PC-9 (cell line): ENCODE measurements at regions not wholly inside any gene's neighbourhood (a gene's known extent, or its start where the extent isn't known, plus 50 kb on each side); places are given as distances from the start of the nearest gene placed in this dataset.

Source experiments
- BruUV-seq: library from RNA; stranded (reverse); fragments of 400-500 nt; replicated peaks from 2 replicates; lab custom pipeline; 2021; lab: Mats Ljungman, UMichigan
- CTCF ChIA-PET: fragments of 300-600 bp; sonication (Branson Sonifier 250); formaldehyde crosslinking; loops from one replicate; lab custom pipeline; 2022; ENCODE audit warnings: antibody characterized with exemption; lab: Charles Lee
- POLR2A ChIA-PET: fragments of 300-600 bp; sonication (Branson Sonifier 250); formaldehyde crosslinking; loops from one replicate; lab custom pipeline; 2022; ENCODE audit warnings: antibody characterized with exemption; ENCODE audit not compliant: unreplicated experiment; lab: Charles Lee
- DNase-seq, 2 experiments: peaks; one replicate each; pipeline versions ENCODE4 v3.0.0 to v3.0.0-alpha.2; 2015 to 2022; ENCODE audit warnings: mixed read lengths in 1 of 2
- H2AFZ ChIP-seq: fragments of 200-600 bp; sonication (generic); 2 replicates; pipeline ENCODE4 v1.8.1; 2017; ENCODE audit warnings: antibody characterized with exemption
- H3F3A ChIP-seq: fragments of 200-600 bp; sonication (generic); 2 replicates; pipeline ENCODE4 v1.8.1; 2017; ENCODE audit warnings: antibody characterized with exemption, mild to moderate bottlenecking, low read depth; ENCODE audit not compliant: insufficient read depth
- H3K27ac ChIP-seq: fragments of 200-600 bp; sonication (generic); 2 replicates; pipeline ENCODE4 v1.6.1; 2016; ENCODE audit warnings: mixed run types
- H3K27me3 ChIP-seq: fragments of 200-600 bp; sonication (generic); 2 replicates; pipeline ENCODE4 v1.6.1; 2016; ENCODE audit warnings: low read depth, mixed run types; ENCODE audit not compliant: insufficient read depth
- H3K36me3 ChIP-seq: fragments of 200-600 bp; sonication (generic); 2 replicates; pipeline ENCODE4 v1.6.1; 2016; ENCODE audit warnings: low read depth, mixed run types
- H3K4me1 ChIP-seq: fragments of 200-600 bp; sonication (generic); replicated peaks from 2 replicates; pipeline ENCODE4 v1.6.1; 2016; ENCODE audit warnings: mixed run types; ENCODE audit not compliant: insufficient read depth
- H3K4me2 ChIP-seq: fragments of 200-600 bp; sonication (generic); 2 replicates; pipeline ENCODE4 v1.6.1; 2017; ENCODE audit warnings: mixed run types
- H3K4me3 ChIP-seq: fragments of 200-600 bp; sonication (generic); 2 replicates; pipeline ENCODE4 v1.6.1; 2016; ENCODE audit warnings: mixed run types
- H3K79me2 ChIP-seq: fragments of 200-600 bp; sonication (generic); 2 replicates; pipeline ENCODE4 v1.6.1; 2017; ENCODE audit warnings: low read depth, mixed run types
- H3K9me2 ChIP-seq: fragments of 200-600 bp; sonication (generic); 2 replicates; pipeline ENCODE4 v1.8.1; 2017; ENCODE audit warnings: mild to moderate bottlenecking; ENCODE audit not compliant: insufficient read depth
- H3K9me3 ChIP-seq: fragments of 200-600 bp; sonication (generic); 2 replicates; pipeline ENCODE4 v1.8.1; 2016; ENCODE audit warnings: low read depth; ENCODE audit not compliant: insufficient read depth
- H4K20me1 ChIP-seq: fragments of 200-600 bp; sonication (generic); 2 replicates; pipeline ENCODE4 v1.8.1; 2017; ENCODE audit not compliant: insufficient read depth
- CTCF ChIP-seq: fragments of 200-600 bp; sonication (generic); conservative IDR thresholded peaks from 2 replicates; pipeline ENCODE4 v1.6.1; 2017; ENCODE audit warnings: mixed run types, antibody characterized with exemption, mild to moderate bottlenecking, moderate library complexity
- EZH2 ChIP-seq: fragments of 200-600 bp; sonication (generic); IDR thresholded peaks from 2 replicates; pipeline ENCODE4 v1.8.0; 2017; ENCODE audit warnings: antibody characterized with exemption, low read depth
- intact Hi-C: fragments of 100-400 bp; cut with micrococcal nuclease; formaldehyde crosslinking; loops from one replicate; pipeline ENCODE4 v1.10.0; 2022; ENCODE audit not compliant: unreplicated experiment

DNA sequence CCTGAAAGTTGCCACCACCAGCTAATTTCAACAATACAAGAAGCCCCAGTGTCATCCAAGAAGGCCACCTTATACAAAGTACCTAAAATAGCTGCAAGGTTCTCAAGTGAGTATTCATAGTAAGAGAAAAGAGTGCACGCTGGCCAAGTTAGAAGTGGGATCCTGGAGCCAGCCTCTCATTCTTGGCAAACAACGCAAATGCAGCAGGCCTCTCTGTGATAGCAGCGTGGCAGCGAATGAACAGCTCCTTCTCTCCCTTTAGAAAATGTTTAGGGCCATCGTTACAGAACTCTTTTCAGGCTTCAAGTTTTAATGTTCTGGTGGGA is 78.0 kb upstream of the IFNG-AS1 start:
- CTCF ChIA-PET: no interaction called here
- Histone ChIP-seq H2AFZ (no peak overlapping the region), H3K4me1 (peaks cover 23% of the 10 kb centered on the region), H3K9me3 (peaks cover 7% of the 10 kb centered on the region; the same call in 1 of the 2 replicates), H3K9me2 (no peaks in the 10 kb centered on the region), H3K36me3 (no peaks in the 10 kb centered on the region), H3K27ac (peak overlapping the region; percentile 63), H3K79me2 (no peaks in the 10 kb centered on the region), H3K27me3 (no peaks in the 10 kb centered on the region), H3F3A (peaks cover 14% of the 10 kb centered on the region), H4K20me1 (no peaks in the 10 kb centered on the region), H3K4me3 (no peak overlapping the region), H3K4me2 (0 out of 2 replicates have a peak overlapping the region, but pooled peaks have one; percentile 20)
- no peak for DNase-seq
- POLR2A ChIA-PET: no interaction called here
- no TSS peak for BruUV-seq
- TF ChIP-seq EZH2 (no peak), CTCF (no peak)
- intact Hi-C loops: no loop called here

DNA sequence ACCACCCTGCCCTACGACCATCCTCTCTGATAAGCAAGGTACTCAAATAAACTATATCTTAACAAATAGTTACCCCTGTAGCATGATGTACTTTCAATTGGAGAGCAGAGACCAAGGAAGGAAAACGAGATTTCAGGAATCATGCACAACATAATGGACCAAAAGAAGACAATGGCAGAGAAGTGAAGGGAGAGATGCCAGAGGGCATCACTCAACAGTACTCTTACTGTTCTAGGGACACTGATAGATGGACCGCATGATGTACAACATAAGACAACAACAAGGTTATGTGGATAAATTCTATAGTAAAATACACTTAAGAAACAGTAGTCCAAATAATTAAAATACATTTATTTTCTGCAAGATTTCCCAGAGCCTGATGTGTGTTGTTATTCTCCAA is 77.5 kb upstream of the IFNG-AS1 start:
- Histone ChIP-seq H3K27me3 (no peaks in the 10 kb centered on the region), H4K20me1 (no peaks in the 10 kb centered on the region), H3K79me2 (no peaks in the 10 kb centered on the region), H3K4me2 (no peak overlapping the region), H3K36me3 (no peaks in the 10 kb centered on the region), H3F3A (peaks cover 14% of the 10 kb centered on the region), H3K9me3 (peaks cover 7% of the 10 kb centered on the region; the same call in 1 of the 2 replicates), H3K4me1 (peaks cover 23% of the 10 kb centered on the region), H2AFZ (no peak overlapping the region), H3K27ac (no peak overlapping the region), H3K9me2 (no peaks in the 10 kb centered on the region), H3K4me3 (no peak overlapping the region)
- POLR2A ChIA-PET: no interaction called here
- intact Hi-C loops: no loop called here
- CTCF ChIA-PET: no interaction called here
- no TSS peak for BruUV-seq
- no peak for DNase-seq
- no peak for TF ChIP-seq EZH2
- TF ChIP-seq CTCF: no peak

DNA sequence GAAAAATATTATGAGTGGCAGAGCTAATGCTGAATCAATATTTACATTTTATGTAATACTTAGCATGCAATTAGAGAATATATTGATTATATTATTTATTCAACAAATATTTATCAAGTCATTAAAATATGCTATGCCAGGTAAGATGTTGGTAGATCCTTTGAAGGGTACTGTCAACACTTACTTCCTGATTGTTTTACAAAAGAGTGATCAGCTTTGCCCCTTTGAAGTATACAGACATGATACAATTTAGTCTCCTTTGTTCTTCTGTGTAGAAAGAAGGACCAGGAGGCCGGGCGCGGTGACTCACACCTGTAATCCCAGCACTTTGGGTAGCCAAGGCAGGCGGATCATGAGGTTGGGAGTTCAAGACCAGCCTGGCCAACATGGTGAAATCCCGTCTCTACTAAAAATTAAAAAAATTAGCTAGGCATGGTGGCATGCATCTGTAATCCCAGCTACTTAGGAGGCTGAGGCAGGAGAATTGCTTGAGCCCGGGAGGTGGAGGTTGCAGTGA is 73.9 kb upstream of the IFNG-AS1 start:
- peaks cover 20% of the 10 kb centered on the region for H3F3A ChIP-seq
- no TSS peak for BruUV-seq
- no peak for TF ChIP-seq CTCF
- no peak for TF ChIP-seq EZH2

More for the DNA sequence above, 73.9 kb upstream of the IFNG-AS1 start:
- CTCF ChIA-PET: no interaction called here
- Histone ChIP-seq H3K4me1 (peaks cover 30% of the 10 kb centered on the region), H4K20me1 (no peaks in the 10 kb centered on the region), H3K9me3 (no peaks in the 10 kb centered on the region; the same call in 1 of the 2 replicates), H3K27ac (no peak overlapping the region), H3K9me2 (no peaks in the 10 kb centered on the region), H3K79me2 (no peaks in the 10 kb centered on the region), H3K27me3 (no peaks in the 10 kb centered on the region), H3K4me3 (no peak overlapping the region), H2AFZ (no peak overlapping the region), H3K4me2 (no peak overlapping the region), H3K36me3 (no peaks in the 10 kb centered on the region)
- intact Hi-C loops: no loop called here
- POLR2A ChIA-PET: no interaction called here
- no peak for DNase-seq
